SU-DHL-6 (cell line): ENCODE measurements at regions not wholly inside any gene's neighbourhood (a gene's known extent, or its start where the extent isn't known, plus 50 kb on each side); places are given as distances from the start of the nearest gene placed in this dataset.

Experiments
- EZH2phosphoT487 ChIP-seq: fragments of 200-600 bp; sonication (generic), shearing (Covaris generic); conservative IDR thresholded peaks from 2 replicates; pipeline ENCODE4 v1.6.1; 2018; ENCODE audit warnings: mild to moderate bottlenecking, antibody characterized with exemption, low read length, moderate library complexity, mixed read lengths
- TF ChIP-seq, protein P1 (sequence below): fragments of 200-600 bp; sonication (generic); IDR thresholded peaks from one replicate; pipeline ENCODE4 v1.5.1; 2017; ENCODE audit warnings: antibody characterized with exemption, mild to moderate bottlenecking, low read length, moderate library complexity; ENCODE audit not compliant: insufficient read depth, poor library complexity, severe bottlenecking

DNA sequence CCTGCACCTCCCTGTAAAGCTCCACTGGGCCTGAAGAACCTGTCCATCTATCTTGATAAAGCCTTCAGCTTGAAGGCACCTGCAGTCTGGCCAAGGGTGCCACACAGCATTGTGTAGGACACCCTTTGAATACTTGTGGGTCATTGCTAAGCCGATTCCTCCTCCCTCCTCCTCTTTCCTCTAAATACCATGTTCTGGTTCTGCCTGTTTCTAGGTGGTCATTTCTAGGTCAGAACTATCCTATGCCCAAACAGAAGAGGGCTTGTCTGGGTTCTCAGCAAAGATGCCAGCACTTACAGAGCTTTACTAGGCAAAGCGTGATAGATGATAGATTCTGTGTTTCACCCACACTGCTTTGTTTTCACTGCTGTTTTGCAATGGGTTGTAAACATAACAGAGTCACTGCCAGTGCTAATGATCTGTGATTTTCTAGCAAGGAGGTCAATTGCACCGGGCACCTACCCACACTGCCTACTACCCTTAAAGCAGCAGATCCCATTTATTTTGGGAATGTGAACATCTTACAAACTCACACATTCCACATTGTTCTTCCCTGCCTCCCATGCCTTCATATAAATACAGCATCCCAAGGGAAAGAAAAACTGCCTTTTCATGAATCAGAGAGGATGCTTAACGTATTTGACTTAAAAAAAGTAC lies 279.1 kb upstream of the PITRM1 start:
- TF ChIP-seq, protein P1, sequence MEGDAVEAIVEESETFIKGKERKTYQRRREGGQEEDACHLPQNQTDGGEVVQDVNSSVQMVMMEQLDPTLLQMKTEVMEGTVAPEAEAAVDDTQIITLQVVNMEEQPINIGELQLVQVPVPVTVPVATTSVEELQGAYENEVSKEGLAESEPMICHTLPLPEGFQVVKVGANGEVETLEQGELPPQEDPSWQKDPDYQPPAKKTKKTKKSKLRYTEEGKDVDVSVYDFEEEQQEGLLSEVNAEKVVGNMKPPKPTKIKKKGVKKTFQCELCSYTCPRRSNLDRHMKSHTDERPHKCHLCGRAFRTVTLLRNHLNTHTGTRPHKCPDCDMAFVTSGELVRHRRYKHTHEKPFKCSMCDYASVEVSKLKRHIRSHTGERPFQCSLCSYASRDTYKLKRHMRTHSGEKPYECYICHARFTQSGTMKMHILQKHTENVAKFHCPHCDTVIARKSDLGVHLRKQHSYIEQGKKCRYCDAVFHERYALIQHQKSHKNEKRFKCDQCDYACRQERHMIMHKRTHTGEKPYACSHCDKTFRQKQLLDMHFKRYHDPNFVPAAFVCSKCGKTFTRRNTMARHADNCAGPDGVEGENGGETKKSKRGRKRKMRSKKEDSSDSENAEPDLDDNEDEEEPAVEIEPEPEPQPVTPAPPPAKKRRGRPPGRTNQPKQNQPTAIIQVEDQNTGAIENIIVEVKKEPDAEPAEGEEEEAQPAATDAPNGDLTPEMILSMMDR, result no peak
- TF ChIP-seq EZH2phosphoT487, result no peak
